K562 (cell line): ENCODE measurements at regions not wholly inside any gene's neighbourhood (a gene's known extent, or its start where the extent isn't known, plus 50 kb on each side); places are given as distances from the start of the nearest gene placed in this dataset.

Experiments
- ATAC-seq: fragments of 200-7000 bp; cut with Tn5 transposase; 3 replicates; pipeline ENCODE4 v1.9.1; 2020; ENCODE audit warnings: moderate library complexity
- BruUV-seq: library from RNA; stranded (reverse); fragments of 400-500 nt; replicated peaks from 2 replicates; lab custom pipeline; 2021; lab: Mats Ljungman, UMichigan
- CTCF ChIA-PET: fragments of 300-600 bp; formaldehyde crosslinking; extraction: SDS; loops from one replicate; lab custom pipeline; 2021; ENCODE audit warnings: low intra/inter-chr PET ratio; lab: Yijun Ruan, JAX
- POLR2A ChIA-PET: fragments of 300-600, 350-650 bp; sonication (Branson Sonifier 250); formaldehyde crosslinking; extraction: SDS; loops from one replicate; lab custom pipeline; 2021; ENCODE audit warnings: antibody characterized with exemption, inconsistent platforms; lab: Yijun Ruan, JAX
- DNase-seq, 4 experiments: peaks; one replicate each; pipeline versions ENCODE4 v3.0.0 to v3.0.0-alpha.2; 2011 to 2018; ENCODE audit warnings: low spot score in 3 of 4, mixed read lengths in 3 of 4; ENCODE audit errors: extremely low read depth in 1 of 4
- FAIRE-seq: peaks from 2 replicates; lab custom pipeline; 2011; peaks lifted over from hg19 to GRCh38; lab: Jason Lieb, UNC
- H2AFZ ChIP-seq: 2 replicates; pipeline ENCODE4 v1.6.0; 2011; ENCODE audit warnings: low read depth, low read length, control low read depth, inconsistent platforms
- H3K27ac ChIP-seq: fragments of 200-600 bp; 3 replicates; pipeline ENCODE4 v1.8.0; 2011; ENCODE audit warnings: low read depth, mild to moderate bottlenecking, control low read depth, inconsistent platforms, low read length, moderate library complexity, mixed read lengths; ENCODE audit errors: extremely low read depth
- H3K27me3 ChIP-seq, 2 experiments: fragments of 300-600 bp in 1 of 2; 2 replicates in 1 of 2; 3 replicates in 1 of 2; pipeline versions ENCODE4 v1.6.0 to v1.8.0; 2011; ENCODE audit warnings: inconsistent platforms in 2 of 2, low read length in 2 of 2, mild to moderate bottlenecking in 1 of 2, mixed read lengths in 1 of 2, moderate library complexity in 1 of 2; ENCODE audit not compliant: control insufficient read depth in 2 of 2, insufficient read depth in 2 of 2
- H3K36me3 ChIP-seq: fragments of 300-600 bp; 3 replicates; pipeline ENCODE4 v1.8.0; 2011; ENCODE audit warnings: mild to moderate bottlenecking, low read length, inconsistent platforms; ENCODE audit not compliant: control insufficient read depth, insufficient read depth
- H3K4me1 ChIP-seq, 2 experiments: fragments of 200-600 bp in 1 of 2; replicated peaks in 1 of 2; 2 replicates in 1 of 2; 3 replicates in 1 of 2; pipeline versions ENCODE4 v1.5.1 to v1.8.0; 2011; ENCODE audit warnings: inconsistent platforms in 2 of 2, low read length in 2 of 2, mild to moderate bottlenecking in 1 of 2, mixed read lengths in 1 of 2, moderate library complexity in 1 of 2; ENCODE audit not compliant: control insufficient read depth in 2 of 2, insufficient read depth in 2 of 2
- H3K4me2 ChIP-seq: 2 replicates; pipeline ENCODE4 v1.6.1; 2011; ENCODE audit warnings: low read length, control low read depth, inconsistent platforms, mixed read lengths; ENCODE audit not compliant: insufficient read depth
- H3K4me3 ChIP-seq: fragments of 200-600 bp; sonication (generic), shearing (Covaris generic); 2 replicates; pipeline ENCODE4 v1.5.1; 2016; ENCODE audit warnings: control low read depth, inconsistent platforms
- H3K79me2 ChIP-seq: fragments of 200-600 bp; 3 replicates; pipeline ENCODE4 v1.8.0; 2011; ENCODE audit warnings: low read length, inconsistent platforms; ENCODE audit not compliant: control insufficient read depth, insufficient read depth
- H3K9ac ChIP-seq, 2 experiments: 2 replicates each; pipeline versions ENCODE4 v1.6.0 to v1.6.1; 2011; ENCODE audit warnings: low read depth in 2 of 2, low read length in 2 of 2, control low read depth in 1 of 2, inconsistent platforms in 1 of 2, mild to moderate bottlenecking in 1 of 2, mixed read lengths in 1 of 2; ENCODE audit not compliant: insufficient read depth in 1 of 2
- H3K9me1 ChIP-seq: one replicate; pipeline ENCODE4 v1.6.0; 2011; ENCODE audit warnings: inconsistent platforms, mild to moderate bottlenecking, low read length, moderate library complexity; ENCODE audit not compliant: control insufficient read depth, insufficient read depth
- H3K9me3 ChIP-seq: replicated peaks from 2 replicates; pipeline ENCODE4 v1.5.1; 2011; ENCODE audit warnings: low read depth, low read length, inconsistent platforms; ENCODE audit not compliant: control insufficient read depth, insufficient read depth
- H4K20me1 ChIP-seq: replicated peaks from 2 replicates; pipeline ENCODE4 v1.6.1; 2011; ENCODE audit warnings: low read length, inconsistent platforms, mixed read lengths; ENCODE audit not compliant: control insufficient read depth, insufficient read depth
- BACH1 ChIP-seq: fragments of 200-800 bp; sonication (Bioruptor generic); IDR thresholded peaks from 2 replicates; pipeline ENCODE4 v1.6.1; 2016; ENCODE audit warnings: missing genetic modification characterization, missing compliant biosample characterization
- CTBP1 ChIP-seq: fragments of 450-650 bp; IDR thresholded peaks from 2 replicates; pipeline ENCODE4 v1.6.1; 2016; ENCODE audit warnings: borderline replicate concordance
- DNMT1 ChIP-seq: fragments of 450-650 bp; IDR thresholded peaks from 2 replicates; pipeline ENCODE4 v1.6.1; 2016; ENCODE audit warnings: antibody characterized with exemption, mild to moderate bottlenecking
- ELK3 ChIP-seq: fragments of 450-650 bp; formaldehyde crosslinking; IDR thresholded peaks from 2 replicates; pipeline ENCODE4 v1.4.0; 2020; ENCODE audit warnings: mild to moderate bottlenecking
- IRF1 ChIP-seq: sonication (generic); formaldehyde crosslinking; IDR thresholded peaks from 2 replicates; pipeline ENCODE4 v1.8.0; 2022; ENCODE audit warnings: missing genetic modification reagents, mild to moderate bottlenecking, borderline replicate concordance
- MXI1 ChIP-seq: IDR thresholded peaks from 2 replicates; pipeline ENCODE4 v1.6.1; 2011; ENCODE audit warnings: low read depth, mild to moderate bottlenecking, improper control_type of control experiment, low read length
- NFIC ChIP-seq: fragments of 450-650 bp; IDR thresholded peaks from 2 replicates; pipeline ENCODE4 v1.6.1; 2017; ENCODE audit warnings: mild to moderate bottlenecking, inconsistent platforms
- NFXL1 ChIP-seq: fragments of 450-650 bp; formaldehyde crosslinking; IDR thresholded peaks from 2 replicates; pipeline ENCODE4 v1.4.0; 2021; ENCODE audit warnings: mild to moderate bottlenecking
- SMAD2 ChIP-seq: fragments of 150-350 bp; IDR thresholded peaks from 2 replicates; pipeline ENCODE4 v1.6.1; 2014; ENCODE audit warnings: low read depth, mild to moderate bottlenecking, low read length
- TFAM ChIP-seq: fragments of 250-450 bp; sonication (Bioruptor Pico); conservative IDR thresholded peaks from 2 replicates; pipeline ENCODE4 v1.5.0; 2021; ENCODE audit warnings: mild to moderate bottlenecking, moderate library complexity
- THAP7 ChIP-seq: fragments of 250-450 bp; sonication (Bioruptor Pico); IDR thresholded peaks from 2 replicates; pipeline ENCODE4 v1.5.0; 2021
- ZNF3 ChIP-seq: fragments of 250-450 bp; sonication (Bioruptor Pico); IDR thresholded peaks from 2 replicates; pipeline ENCODE4 v1.5.0; 2021; ENCODE audit warnings: mild to moderate bottlenecking, moderate library complexity
- ZNF444 ChIP-seq: fragments of 250-450 bp; sonication (Bioruptor Pico); IDR thresholded peaks from 2 replicates; pipeline ENCODE4 v1.4.0; 2020; ENCODE audit warnings: mild to moderate bottlenecking, moderate library complexity
- ZNF589 ChIP-seq: fragments of 200-800 bp; sonication (Bioruptor generic); IDR thresholded peaks from 2 replicates; pipeline ENCODE4 v1.6.1; 2016; ENCODE audit warnings: low read depth, missing genetic modification characterization, missing compliant biosample characterization
- WGBS: fragments of 100-300 bp; shearing (Covaris generic); methylation state at CpG from one replicate; pipeline ENCODE4 v1.1.6; 2016; ENCODE audit warnings: low coverage, mixed read lengths; ENCODE audit not compliant: insufficient coverage; ENCODE audit errors: missing lambda C conversion rate; 5-methylcytosine and 5-hydroxymethylcytosine counted together
- in situ Hi-C: fragments of 300-500 bp; cut with MboI; formaldehyde crosslinking; loops from 4 replicates; pipeline ENCODE4 v1.15.0; 2018; ENCODE audit warnings: inconsistent platforms, mixed read lengths
- intact Hi-C: fragments of 100-400 bp; cut with micrococcal nuclease; formaldehyde crosslinking; loops from 2 replicates; pipeline ENCODE4 v1.14.2; 2022

- ChIA-PET POLR2A (interaction anchor here (0.6 kb wide), 1 partner anchor 185 kb away, joined by 3 read pairs; no protein-coding TSS in a partner anchor), CTCF (no interaction called here)
- H3K9me3 ChIP-seq: no peaks in the 10 kb centered on the region
- H3K4me3 ChIP-seq: no peak overlapping the region
- no peak overlapping the region for H2AFZ ChIP-seq
- H3K4me1 ChIP-seq: peaks cover 0 to 7% of the 10 kb centered on the region in 2 experiments; a peak in 3 of 5 replicates
- H3K27ac ChIP-seq: no peak overlapping the region
- no peak for DNase-seq
- no peaks in the 10 kb centered on the region for H3K36me3 ChIP-seq
- no peak overlapping the region for H3K4me2 ChIP-seq
- in situ Hi-C loops: no loop called here
- H3K9me1 ChIP-seq: no peaks in the 10 kb centered on the region
- no peak for ATAC-seq
- no peaks in the 10 kb centered on the region for H4K20me1 ChIP-seq
- no peak overlapping the region for H3K9ac ChIP-seq
- BruUV-seq: no TSS peak
- intact Hi-C loops: loop anchor here (10.0 kb wide), 1 partner anchor 461 kb away; no protein-coding TSS in a partner anchor
- H3K79me2 ChIP-seq: no peaks in the 10 kb centered on the region
- no peaks in the 10 kb centered on the region for H3K27me3 ChIP-seq
- 23% methylated on average over 3 of the region's 3 CpGs for WGBS
- no peak for FAIRE-seq
- TF ChIP-seq NFXL1 (no peak), THAP7 (CRISPR knock-in tag) (no peak), ZNF589 (CRISPR knock-in tag) (no peak), IRF1 (no peak), NFIC (no peak), TFAM (CRISPR knock-in tag) (no peak), SMAD2 (no peak), ZNF444 (CRISPR knock-in tag) (no peak), ZNF3 (CRISPR knock-in tag) (no peak), BACH1 (tag) (no peak), ELK3 (no peak), MXI1 (no peak), DNMT1 (no peak), CTBP1 (no peak)
- TF ChIP-seq, all 486 proteins: peak for 0
Measured at GRCh38 chr1:219666242-219666641, 53.3 kb upstream of the ZC3H11B start.
